HFFc6 (cell line): ENCODE measurements at regions not wholly inside any gene's neighbourhood (a gene's known extent, or its start where the extent isn't known, plus 50 kb on each side); places are given as distances from the start of the nearest gene placed in this dataset.
A peak's percentile ranks its signal among the peaks of the same experiment; 100 is the strongest.

Experiments
- DNase-seq: peaks from one replicate; pipeline ENCODE4 v3.0.0-alpha.2; 2018
- H3K27ac Mint-ChIP-seq: 2 replicates; pipeline ENCODE4 v1.8.0; 2020; ENCODE audit warnings: mild to moderate bottlenecking, mixed read lengths
- H3K27me3 Mint-ChIP-seq: 2 replicates; pipeline ENCODE4 v1.8.0; 2021; ENCODE audit warnings: mild to moderate bottlenecking, moderate library complexity, mixed read lengths; ENCODE audit not compliant: insufficient read depth
- H3K36me3 Mint-ChIP-seq: 2 replicates; pipeline ENCODE4 v1.8.0; 2021; ENCODE audit warnings: low read depth, mixed read lengths
- H3K4me1 Mint-ChIP-seq: 2 replicates; pipeline ENCODE4 v1.8.0; 2020; ENCODE audit warnings: low read depth, mixed read lengths
- H3K4me3 Mint-ChIP-seq: 2 replicates; pipeline ENCODE4 v1.8.0; 2020; ENCODE audit warnings: mild to moderate bottlenecking, moderate library complexity, mixed read lengths
- H3K9me3 Mint-ChIP-seq: 2 replicates; pipeline ENCODE4 v1.8.0; 2020; ENCODE audit warnings: mild to moderate bottlenecking, mixed read lengths
- TF ChIP-seq, protein P1 (sequence below): fragments of 200-600 bp; sonication (generic); IDR thresholded peaks from 2 replicates; pipeline ENCODE4 v1.5.0; 2021; ENCODE audit warnings: antibody characterized with exemption, mild to moderate bottlenecking

GRCh38 chr5:111859533-111860270 lies 102.7 kb upstream of the NREP start:
- Mint-ChIP-seq H3K27me3 (no peaks in the 10 kb centered on the region), H3K9me3 (no peaks in the 10 kb centered on the region), H3K4me1 (peaks cover 31% of the 10 kb centered on the region), H3K27ac (no peak overlapping the region), H3K36me3 (no peaks in the 10 kb centered on the region), H3K4me3 (no peak overlapping the region)
- peak; percentile 45 for DNase-seq
- TF ChIP-seq, protein P1, sequence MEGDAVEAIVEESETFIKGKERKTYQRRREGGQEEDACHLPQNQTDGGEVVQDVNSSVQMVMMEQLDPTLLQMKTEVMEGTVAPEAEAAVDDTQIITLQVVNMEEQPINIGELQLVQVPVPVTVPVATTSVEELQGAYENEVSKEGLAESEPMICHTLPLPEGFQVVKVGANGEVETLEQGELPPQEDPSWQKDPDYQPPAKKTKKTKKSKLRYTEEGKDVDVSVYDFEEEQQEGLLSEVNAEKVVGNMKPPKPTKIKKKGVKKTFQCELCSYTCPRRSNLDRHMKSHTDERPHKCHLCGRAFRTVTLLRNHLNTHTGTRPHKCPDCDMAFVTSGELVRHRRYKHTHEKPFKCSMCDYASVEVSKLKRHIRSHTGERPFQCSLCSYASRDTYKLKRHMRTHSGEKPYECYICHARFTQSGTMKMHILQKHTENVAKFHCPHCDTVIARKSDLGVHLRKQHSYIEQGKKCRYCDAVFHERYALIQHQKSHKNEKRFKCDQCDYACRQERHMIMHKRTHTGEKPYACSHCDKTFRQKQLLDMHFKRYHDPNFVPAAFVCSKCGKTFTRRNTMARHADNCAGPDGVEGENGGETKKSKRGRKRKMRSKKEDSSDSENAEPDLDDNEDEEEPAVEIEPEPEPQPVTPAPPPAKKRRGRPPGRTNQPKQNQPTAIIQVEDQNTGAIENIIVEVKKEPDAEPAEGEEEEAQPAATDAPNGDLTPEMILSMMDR = no peak

- no peak overlapping the region for H3K4me3 Mint-ChIP-seq
- no peaks in the 10 kb centered on the region for H3K36me3 Mint-ChIP-seq
- no peaks in the 10 kb centered on the region for H3K9me3 Mint-ChIP-seq
- peaks cover 34% of the 10 kb centered on the region for H3K4me1 Mint-ChIP-seq
- no peak overlapping the region for H3K27ac Mint-ChIP-seq
- DNase-seq = no peak
- TF ChIP-seq, protein P1 = no peak
- no peaks in the 10 kb centered on the region for H3K27me3 Mint-ChIP-seq
Measured at GRCh38 chr5:111859031-111859430, 102.0 kb upstream of the NREP start.

GRCh38 chr5:111857623-111858022 lies 100.6 kb upstream of the NREP start:
- no peak overlapping the region for H3K4me3 Mint-ChIP-seq
- H3K9me3 Mint-ChIP-seq = no peaks in the 10 kb centered on the region
- H3K4me1 Mint-ChIP-seq = peaks cover 30% of the 10 kb centered on the region
- TF ChIP-seq, protein P1 = peak; percentile 60
- no peak overlapping the region for H3K27ac Mint-ChIP-seq
- no peaks in the 10 kb centered on the region for H3K27me3 Mint-ChIP-seq
- peak; percentile 36 for DNase-seq
- H3K36me3 Mint-ChIP-seq = no peaks in the 10 kb centered on the region

GRCh38 chr5:111856876-111857466 lies 100.0 kb upstream of the NREP start:
- DNase-seq = no peak
- Mint-ChIP-seq H3K27me3 (no peaks in the 10 kb centered on the region), H3K4me3 (no peak overlapping the region), H3K36me3 (no peaks in the 10 kb centered on the region), H3K9me3 (no peaks in the 10 kb centered on the region), H3K27ac (no peak overlapping the region), H3K4me1 (peaks cover 30% of the 10 kb centered on the region)
- TF ChIP-seq, protein P1 = no peak

- Mint-ChIP-seq H3K27me3 (no peaks in the 10 kb centered on the region), H3K4me3 (no peak overlapping the region), H3K27ac (no peak overlapping the region), H3K36me3 (no peaks in the 10 kb centered on the region), H3K9me3 (no peaks in the 10 kb centered on the region), H3K4me1 (peaks cover 29% of the 10 kb centered on the region)
- DNase-seq = no peak
- TF ChIP-seq, protein P1 = no peak
Measured at GRCh38 chr5:111855356-111855755, 98.4 kb upstream of the NREP start.
